ENCODE measurements at regions not wholly inside any gene's neighbourhood (a gene's known extent, or its start where the extent isn't known, plus 50 kb on each side); places are given as distances from the start of the nearest gene placed in this dataset.

GRCh38 chr14:27002179-27002578, 404.3 kb upstream of the NOVA1 start:
- POLR2A ChIA-PET = no interaction called here
- CTCF ChIA-PET = interaction anchor here (0.6 kb wide), 1 partner anchor 230 kb away, joined by 5 read pairs; no protein-coding TSS in a partner anchor
- TF ChIP-seq ZBTB49 (tag by site-specific recombination; IDR thresholded peaks at IDR 0.05; ENCODE audit: low read depth) = no peak
- no peak for TF ChIP-seq TCF7L2 (IDR thresholded peaks at IDR 0.05; ENCODE audit: borderline replicate concordance, low read depth, low read length)
- no peak for TF ChIP-seq ZNF148 (tag by site-specific recombination; IDR thresholded peaks at IDR 0.05; ENCODE audit: borderline replicate concordance)
- no peak for TF ChIP-seq ZNF501 (tag by site-specific recombination; IDR thresholded peaks at IDR 0.05)
- TF ChIP-seq ATF2 (tag by site-specific recombination; IDR thresholded peaks at IDR 0.05; ENCODE audit: low read depth) = no peak
- TF ChIP-seq ZNF146 (tag by site-specific recombination; IDR thresholded peaks at IDR 0.05) = no peak
- TF ChIP-seq ZNF274 (IDR thresholded peaks at IDR 0.05; ENCODE audit: low read length) = no peak
- TF ChIP-seq ZNF274 (tag by site-specific recombination; IDR thresholded peaks at IDR 0.05; ENCODE audit: borderline replicate concordance) = no peak
- no peak overlapping the region for H3K4me3 ChIP-seq (ENCODE audit: low read depth, low read length)
- H3K4me1 ChIP-seq (ENCODE audit: control insufficient read depth, insufficient read depth, low read length) = no peaks in the 10 kb centered on the region
- no peaks in the 10 kb centered on the region for H3K9me3 ChIP-seq (ENCODE audit: control insufficient read depth, insufficient read depth, low read depth, low read length)
- no peaks in the 10 kb centered on the region for H3K36me3 ChIP-seq (ENCODE audit: control insufficient read depth in 2 of 2, insufficient read depth in 1 of 2, low read length in 2 of 2)
- no peak overlapping the region for H3K27ac ChIP-seq (ENCODE audit: extremely low read depth, low read depth, low read length)

- no peaks in the 10 kb centered on the region for H3K4me1 ChIP-seq (ENCODE audit: control insufficient read depth, insufficient read depth, low read length)
- TF ChIP-seq ZNF677 (tag by site-specific recombination; IDR thresholded peaks at IDR 0.05) = no peak
- no peak for TF ChIP-seq ZNF366 (tag by site-specific recombination; conservative IDR thresholded peaks at IDR 0.05)
- CTCF ChIA-PET = no interaction called here
- no peaks in the 10 kb centered on the region for H3K36me3 ChIP-seq (ENCODE audit: control insufficient read depth in 2 of 2, insufficient read depth in 1 of 2, low read length in 2 of 2)
- POLR2A ChIA-PET = no interaction called here
- H3K9me3 ChIP-seq (ENCODE audit: control insufficient read depth, insufficient read depth, low read depth, low read length) = no peaks in the 10 kb centered on the region
- no peak overlapping the region for H3K27ac ChIP-seq (ENCODE audit: extremely low read depth, low read depth, low read length)
- no peak overlapping the region for H3K4me3 ChIP-seq (ENCODE audit: low read depth, low read length)
These were observed 408.7 kb upstream of the NOVA1 start for GRCh38 chr14:27006570-27006969.

GRCh38 chr14:27008187-27008586, 410.4 kb upstream of the NOVA1 start:
- H3K4me1 ChIP-seq (ENCODE audit: control insufficient read depth, insufficient read depth, low read length) = no peaks in the 10 kb centered on the region
- H3K4me3 ChIP-seq (ENCODE audit: low read depth, low read length) = no peak overlapping the region
- H3K9me3 ChIP-seq (ENCODE audit: control insufficient read depth, insufficient read depth, low read depth, low read length) = no peaks in the 10 kb centered on the region
- ChIA-PET CTCF (no interaction called here), POLR2A (no interaction called here)
- H3K36me3 ChIP-seq (ENCODE audit: control insufficient read depth in 2 of 2, insufficient read depth in 1 of 2, low read length in 2 of 2) = no peaks in the 10 kb centered on the region
- no peak overlapping the region for H3K27ac ChIP-seq (ENCODE audit: extremely low read depth, low read depth, low read length)
- TF ChIP-seq ZNF473 (tag by site-specific recombination; IDR thresholded peaks at IDR 0.05) (no peak), ZNF449 (tag by site-specific recombination; IDR thresholded peaks at IDR 0.05) (no peak), ZNF324 (tag by site-specific recombination; IDR thresholded peaks at IDR 0.05) (no peak), KLF1 (tag by site-specific recombination; IDR thresholded peaks at IDR 0.05) (no peak), OSR2 (tag by site-specific recombination; IDR thresholded peaks at IDR 0.05) (no peak), ZNF133 (tag by site-specific recombination; IDR thresholded peaks at IDR 0.05) (no peak), GLI4 (tag by site-specific recombination; IDR thresholded peaks at IDR 0.05) (no peak)

Data from HEK293 (cell line).